CD14-positive monocyte (primary cell): ENCODE measurements at regions not wholly inside any gene's neighbourhood (a gene's known extent, or its start where the extent isn't known, plus 50 kb on each side); places are given as distances from the start of the nearest gene placed in this dataset.

Source experiments
- DNase-seq, 3 donors: peaks; one replicate each; pipeline ENCODE4 v3.0.0-alpha.2; 2011 to 2022
- H2AFZ ChIP-seq: 2 replicates; pipeline ENCODE4 v1.6.0; 2012; ENCODE audit warnings: mild to moderate bottlenecking, low read depth, low read length, inconsistent platforms; ENCODE audit not compliant: insufficient read depth, poor library complexity, severe bottlenecking
- H3K27ac ChIP-seq, 2 donors: 1 replicate in 1 of 2; 2 replicates in 1 of 2; pipeline ENCODE4 v1.5.1; 2012 to 2013; ENCODE audit warnings: low read length in 2 of 2, control low read depth in 1 of 2, inconsistent platforms in 1 of 2, low read depth in 1 of 2, mild to moderate bottlenecking in 1 of 2
- H3K27me3 ChIP-seq, 2 donors: one replicate each; pipeline versions ENCODE4 v1.6.0 to v1.6.1; 2011 to 2013; ENCODE audit warnings: low read length in 2 of 2; ENCODE audit not compliant: control insufficient read depth in 2 of 2, insufficient read depth in 2 of 2
- H3K36me3 ChIP-seq, 2 donors: replicated peaks in 1 of 2; 1 replicate in 1 of 2; 2 replicates in 1 of 2; pipeline versions ENCODE4 v1.5.1 to v1.6.1; 2012 to 2013; ENCODE audit warnings: low read length in 2 of 2, control low read depth in 1 of 2, inconsistent platforms in 1 of 2, mild to moderate bottlenecking in 1 of 2; ENCODE audit not compliant: insufficient read depth in 2 of 2, control insufficient read depth in 1 of 2
- H3K4me1 ChIP-seq, 2 donors: 1 replicate in 1 of 2; 2 replicates in 1 of 2; pipeline versions ENCODE4 v1.5.1 to v1.6.1; 2012 to 2013; ENCODE audit warnings: low read length in 2 of 2, control low read depth in 1 of 2, inconsistent platforms in 1 of 2, mild to moderate bottlenecking in 1 of 2, moderate library complexity in 1 of 2; ENCODE audit not compliant: insufficient read depth in 2 of 2, control insufficient read depth in 1 of 2
- H3K4me2 ChIP-seq: replicated peaks from 2 replicates; pipeline ENCODE3; 2012; ENCODE audit warnings: low read length, moderate library complexity, mild to moderate bottlenecking; ENCODE audit not compliant: poor library complexity, severe bottlenecking; ENCODE audit errors: extremely low read depth
- H3K4me3 ChIP-seq, 3 experiments: fragments of 200-600 bp in 1 of 3; sonication (generic) in 1 of 3; replicated peaks in 1 of 3; 1 replicate in 2 of 3; 2 replicates in 1 of 3; pipeline ENCODE4 v1.5.1; 2011 to 2013; ENCODE audit warnings: low read length in 3 of 3, mild to moderate bottlenecking in 3 of 3, control low read depth in 2 of 3, low read depth in 2 of 3, inconsistent platforms in 1 of 3, moderate library complexity in 1 of 3
- H3K79me2 ChIP-seq: 2 replicates; pipeline ENCODE4 v1.6.0; 2012; ENCODE audit warnings: mild to moderate bottlenecking, control low read depth, inconsistent platforms, low read length, moderate library complexity; ENCODE audit not compliant: insufficient read depth
- H3K9ac ChIP-seq: 2 replicates; pipeline ENCODE4 v1.6.0; 2017; ENCODE audit warnings: low read length, mild to moderate bottlenecking; ENCODE audit not compliant: insufficient read depth, poor library complexity, severe bottlenecking
- H3K9me3 ChIP-seq, 2 donors: replicated peaks in 1 of 2; 1 replicate in 1 of 2; 2 replicates in 1 of 2; pipeline versions ENCODE4 v1.5.1 to v1.6.1; 2012 to 2013; ENCODE audit warnings: low read length in 2 of 2, control low read depth in 1 of 2; ENCODE audit not compliant: control insufficient read depth in 1 of 2, insufficient read depth in 1 of 2
- H4K20me1 ChIP-seq: 2 replicates; pipeline ENCODE4 v1.6.0; 2012; ENCODE audit warnings: mild to moderate bottlenecking, low read length, control low read depth, moderate library complexity; ENCODE audit not compliant: insufficient read depth
- H3K27ac Mint-ChIP-seq, 7 donors: one replicate each; pipeline ENCODE4 v1.8.0; 2020; ENCODE audit warnings: mild to moderate bottlenecking in 7 of 7, mixed read lengths in 7 of 7, moderate library complexity in 6 of 7, inconsistent platforms in 2 of 7
- H3K27me3 Mint-ChIP-seq, 3 donors: one replicate each; pipeline ENCODE4 v1.8.0; 2021 to 2022; ENCODE audit warnings: low read depth in 3 of 3, mild to moderate bottlenecking in 3 of 3, mixed read lengths in 3 of 3, moderate library complexity in 3 of 3, inconsistent platforms in 1 of 3
- H3K36me3 Mint-ChIP-seq, 2 donors: one replicate each; pipeline ENCODE4 v1.8.0; 2020; ENCODE audit warnings: mixed read lengths in 2 of 2, inconsistent platforms in 1 of 2, mild to moderate bottlenecking in 1 of 2
- H3K4me1 Mint-ChIP-seq: one replicate; pipeline ENCODE4 v1.8.0; 2020; ENCODE audit warnings: mild to moderate bottlenecking, mixed read lengths
- H3K4me3 Mint-ChIP-seq, 2 donors: one replicate each; pipeline ENCODE4 v1.8.0; 2020; ENCODE audit warnings: mild to moderate bottlenecking in 2 of 2, mixed read lengths in 2 of 2, moderate library complexity in 1 of 2
- H3K9me3 Mint-ChIP-seq, 7 donors: one replicate each; pipeline ENCODE4 v1.8.0; 2020 to 2022; ENCODE audit warnings: mixed read lengths in 7 of 7, mild to moderate bottlenecking in 6 of 7, moderate library complexity in 6 of 7, inconsistent platforms in 2 of 7
- CTCF ChIP-seq: fragments of 200-600 bp; IDR thresholded peaks from one replicate; pipeline ENCODE4 v1.8.0; 2022; ENCODE audit warnings: antibody characterized with exemption, mild to moderate bottlenecking
- WGBS: methylation state at CpG from one replicate; pipeline ENCODE4 v1.1.5; 2013; ENCODE audit warnings: missing lambda C conversion rate; ENCODE audit not compliant: insufficient coverage; 5-methylcytosine and 5-hydroxymethylcytosine counted together
- intact Hi-C, 2 donors: fragments of 100-400 bp; cut with micrococcal nuclease; formaldehyde crosslinking; loops; one replicate each; pipeline versions ENCODE4 v1.15.0 to v1.15.1; 2023

- no peak overlapping the region for H2AFZ ChIP-seq
- H3K79me2 ChIP-seq = no peaks in the 10 kb centered on the region
- TF ChIP-seq CTCF = no peak
- no peaks in the 10 kb centered on the region for H3K9me3 ChIP-seq
- no peak overlapping the region for H3K9ac ChIP-seq
- Mint-ChIP-seq H3K4me3 (no peak overlapping the region), H3K9me3 (peaks cover 0 to 3% (median 0%) of the 10 kb centered on the region in 7 donors), H3K27ac (no peak overlapping the region), H3K36me3 (no peaks in the 10 kb centered on the region), H3K27me3 (no peaks in the 10 kb centered on the region), H3K4me1 (no peaks in the 10 kb centered on the region)
- no peaks in the 10 kb centered on the region for H4K20me1 ChIP-seq
- H3K36me3 ChIP-seq = no peaks in the 10 kb centered on the region
- no peak overlapping the region for H3K27ac ChIP-seq
- H3K4me1 ChIP-seq = no peaks in the 10 kb centered on the region
- H3K4me2 ChIP-seq = no peak overlapping the region
- intact Hi-C loops = no loop called here
- DNase-seq = no peak
- H3K27me3 ChIP-seq = no peaks in the 10 kb centered on the region
- H3K4me3 ChIP-seq = no peak overlapping the region
- WGBS = no CpG with 5 or more reads among the region's 3 CpGs
Measured at GRCh38 chr7:84536271-84536870, 341.8 kb upstream of the SEMA3A start.

- no peaks in the 10 kb centered on the region for H3K36me3 Mint-ChIP-seq
- H3K27ac Mint-ChIP-seq = no peak overlapping the region
- Histone ChIP-seq H3K9ac (no peak overlapping the region), H4K20me1 (no peaks in the 10 kb centered on the region), H3K9me3 (no peaks in the 10 kb centered on the region), H3K27ac (no peak overlapping the region), H3K79me2 (no peaks in the 10 kb centered on the region), H3K4me3 (no peak overlapping the region), H3K36me3 (no peaks in the 10 kb centered on the region), H3K4me1 (no peaks in the 10 kb centered on the region), H3K27me3 (no peaks in the 10 kb centered on the region), H2AFZ (no peak overlapping the region), H3K4me2 (no peak overlapping the region)
- no peaks in the 10 kb centered on the region for H3K27me3 Mint-ChIP-seq
- peaks cover 0 to 3% (median 0%) of the 10 kb centered on the region in 7 donors for H3K9me3 Mint-ChIP-seq
- intact Hi-C loops = no loop called here
- DNase-seq = no peak
- TF ChIP-seq CTCF = no peak
- no peaks in the 10 kb centered on the region for H3K4me1 Mint-ChIP-seq
- no peak overlapping the region for H3K4me3 Mint-ChIP-seq
- no CpG with 5 or more reads among the region's 3 CpGs for WGBS
Measured at GRCh38 chr7:84535580-84536270, 341.1 kb upstream of the SEMA3A start.
